Gastrocnemius medialis (tissue), 4 donors: ENCODE measurements at regions not wholly inside any gene's neighbourhood (a gene's known extent, or its start where the extent isn't known, plus 50 kb on each side); places are given as distances from the start of the nearest gene placed in this dataset.
"Not testable (repeated sequence)": the region's sequence is repeated elsewhere in the genome, so short reads cannot be mapped to it uniquely, and the experiment has no call there.

ENCODE experiments used
- ATAC-seq, 2 donors: fragments of 150-250 bp; one replicate each; pipeline ENCODE4 v1.9.1; 2016
- DNase-seq, 2 donors: peaks; one replicate each; pipeline ENCODE4 v3.0.0-alpha.2; 2019
- H3K27ac ChIP-seq, 4 donors: fragments of 200-600 bp; sonication (generic); 1 replicate in 1 of 4; 2 replicates in 3 of 4; pipeline ENCODE4 v1.5.1; 2016 to 2018; ENCODE audit warnings: mild to moderate bottlenecking in 2 of 4, moderate library complexity in 1 of 4
- H3K27me3 ChIP-seq, 3 donors: fragments of 200-600 bp; sonication (generic) in 2 of 3; 1 replicate in 1 of 3; 2 replicates in 2 of 3; pipeline versions ENCODE4 v1.5.1 to v1.6.0; 2016 to 2019; ENCODE audit warnings: mild to moderate bottlenecking in 1 of 3, moderate library complexity in 1 of 3
- H3K36me3 ChIP-seq, 2 donors: fragments of 200-600 bp; sonication (generic) in 1 of 2; one replicate each; pipeline ENCODE4 v1.5.1; 2017 to 2018
- H3K4me1 ChIP-seq, 2 donors: fragments of 200-600 bp; sonication (generic) in 1 of 2; one replicate each; pipeline ENCODE4 v1.5.1; 2016 to 2017; ENCODE audit warnings: mild to moderate bottlenecking in 2 of 2
- H3K4me3 ChIP-seq, 4 donors: fragments of 200-600 bp; sonication (generic) in 3 of 4; 1 replicate in 1 of 4; 2 replicates in 3 of 4; pipeline ENCODE4 v1.5.1; 2016 to 2019; ENCODE audit warnings: mild to moderate bottlenecking in 2 of 4
- H3K9me3 ChIP-seq, 3 donors: fragments of 200-600 bp; sonication (generic) in 2 of 3; 1 replicate in 1 of 3; 2 replicates in 2 of 3; pipeline ENCODE4 v1.5.1; 2016 to 2019
- in situ Hi-C, 4 donors: fragments of 200-750 bp; cut with MboI; loops; one replicate each; pipeline versions ENCODE4 v1.15.0 to v1.8.0; 2017; ENCODE audit warnings: low sequenced_read_pairs in 4 of 4
- intact Hi-C: fragments of 100-400 bp; cut with DNase I; formaldehyde crosslinking; loops from one replicate; pipeline ENCODE4 v1.15.1; 2023; ENCODE audit warnings: low total_unique reads

DNA sequence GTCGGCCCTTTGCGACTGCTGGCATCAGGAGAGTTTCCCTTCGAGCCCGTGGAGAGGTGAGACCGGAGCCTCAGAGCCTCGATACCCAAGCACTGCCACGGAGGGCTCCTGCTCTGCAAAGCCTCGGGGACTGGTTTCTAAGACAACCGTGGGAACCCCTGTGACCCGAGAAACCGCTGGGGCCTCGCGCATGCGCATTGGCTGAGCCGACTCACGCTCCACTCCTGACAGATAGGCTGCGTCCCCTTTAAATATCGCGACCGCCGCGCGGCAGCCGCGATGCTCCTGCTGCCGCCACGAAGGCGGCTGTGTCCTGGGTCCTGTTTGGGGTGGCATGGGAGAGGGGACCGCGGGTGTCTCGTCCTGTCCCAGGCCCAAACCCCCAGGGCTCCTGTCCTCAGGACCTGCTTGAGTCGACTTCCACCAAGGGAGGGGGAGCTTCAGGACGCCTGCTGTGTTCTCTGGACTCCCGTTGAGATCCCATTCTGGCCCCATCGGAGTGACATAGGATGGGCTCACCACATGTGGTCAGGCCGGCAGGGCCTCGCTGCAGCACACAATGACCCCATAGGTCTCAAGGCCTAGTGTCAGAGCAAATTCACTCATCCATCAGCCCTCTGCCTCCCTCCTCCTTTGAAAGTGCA is 701.7 kb upstream of the TPTE start:
- intact Hi-C loops, H3K4me3 ChIP-seq, ATAC-seq, H3K36me3 ChIP-seq, H3K4me1 ChIP-seq, DNase-seq, H3K27ac ChIP-seq, H3K27me3 ChIP-seq, H3K9me3 ChIP-seq, in situ Hi-C loops: not testable (repeated sequence)

DNA sequence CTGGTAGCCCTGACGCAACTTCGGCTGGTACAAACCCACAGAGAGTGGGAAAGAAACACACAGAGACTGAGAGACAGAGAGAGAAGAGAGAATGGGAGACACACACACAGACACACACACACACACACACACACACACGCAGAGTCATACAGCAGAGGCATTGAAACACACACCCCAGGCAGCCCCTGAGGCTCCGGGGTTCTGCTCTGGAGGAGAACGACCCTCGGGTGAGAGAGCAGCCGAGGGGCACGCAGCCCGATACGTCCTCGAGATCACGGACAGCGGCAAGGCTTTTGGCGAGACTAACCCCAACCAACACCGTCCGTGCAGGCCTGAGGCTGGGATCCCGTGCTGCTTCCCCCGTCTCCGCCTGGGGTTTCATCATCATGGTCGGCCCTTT is 700.8 kb upstream of the TPTE start:
- H3K4me3 ChIP-seq, H3K27me3 ChIP-seq, ATAC-seq, H3K27ac ChIP-seq, H3K4me1 ChIP-seq, H3K36me3 ChIP-seq, in situ Hi-C loops, DNase-seq, H3K9me3 ChIP-seq, intact Hi-C loops: not testable (repeated sequence)

DNA sequence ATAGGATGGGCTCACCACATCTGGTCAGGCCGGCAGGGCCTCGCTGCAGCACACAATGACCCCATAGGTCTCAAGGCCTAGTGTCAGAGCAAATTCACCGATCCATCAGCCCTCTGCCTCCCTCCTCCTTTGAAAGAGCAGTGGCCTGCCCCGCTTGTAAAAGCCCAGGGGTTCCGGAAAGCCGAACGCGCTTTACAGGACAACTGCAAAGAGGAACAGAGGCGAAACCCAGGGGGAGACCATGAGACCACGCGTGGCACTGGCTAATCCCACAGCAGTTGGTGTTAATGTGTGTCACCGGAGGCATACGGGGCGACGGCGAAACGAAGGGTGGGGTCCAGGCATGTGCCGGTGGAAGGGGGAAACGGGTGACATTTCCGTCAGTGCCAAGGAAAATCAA is 699.9 kb upstream of the TPTE start:
- ATAC-seq, H3K27ac ChIP-seq, H3K4me1 ChIP-seq, in situ Hi-C loops, DNase-seq, H3K9me3 ChIP-seq, H3K27me3 ChIP-seq, intact Hi-C loops, H3K36me3 ChIP-seq, H3K4me3 ChIP-seq: not testable (repeated sequence)

DNA sequence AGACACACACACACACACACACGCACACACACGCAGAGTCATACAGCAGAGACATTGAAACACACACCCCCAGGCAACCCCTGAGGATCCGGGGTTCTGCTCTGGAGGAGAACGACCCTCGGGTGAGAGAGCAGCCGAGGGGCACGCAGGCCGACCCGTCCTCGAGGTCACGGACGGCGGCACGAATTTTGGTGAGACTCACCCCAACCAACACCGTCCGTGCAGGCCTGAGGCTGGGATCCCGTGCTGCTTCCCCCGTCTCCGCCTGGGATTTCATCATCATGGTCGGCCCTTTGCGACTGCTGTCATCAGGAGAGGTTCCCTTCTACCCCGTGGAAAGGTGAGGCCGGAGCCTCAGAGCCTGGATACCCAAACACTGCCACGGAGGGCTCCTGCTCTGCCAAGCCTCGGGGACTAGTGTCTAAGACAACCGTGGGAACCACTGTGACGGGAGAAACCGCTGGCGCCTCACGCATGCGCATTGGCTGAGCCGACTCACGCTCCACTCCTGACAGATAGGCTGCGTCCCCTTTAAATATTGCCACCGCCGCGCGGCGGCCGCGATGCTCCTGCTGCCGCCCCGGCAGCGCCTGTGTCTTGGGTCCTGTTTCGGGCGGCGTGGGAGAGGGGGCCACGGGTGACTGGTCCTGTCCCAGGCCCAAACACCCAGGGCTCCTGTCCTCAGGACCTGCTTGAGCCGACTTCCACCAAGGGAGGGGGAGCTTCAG is 699.1 kb upstream of the TPTE start:
- in situ Hi-C loops, H3K27ac ChIP-seq, DNase-seq, H3K4me3 ChIP-seq, H3K9me3 ChIP-seq, H3K4me1 ChIP-seq, intact Hi-C loops, H3K36me3 ChIP-seq, ATAC-seq, H3K27me3 ChIP-seq: not testable (repeated sequence)

DNA sequence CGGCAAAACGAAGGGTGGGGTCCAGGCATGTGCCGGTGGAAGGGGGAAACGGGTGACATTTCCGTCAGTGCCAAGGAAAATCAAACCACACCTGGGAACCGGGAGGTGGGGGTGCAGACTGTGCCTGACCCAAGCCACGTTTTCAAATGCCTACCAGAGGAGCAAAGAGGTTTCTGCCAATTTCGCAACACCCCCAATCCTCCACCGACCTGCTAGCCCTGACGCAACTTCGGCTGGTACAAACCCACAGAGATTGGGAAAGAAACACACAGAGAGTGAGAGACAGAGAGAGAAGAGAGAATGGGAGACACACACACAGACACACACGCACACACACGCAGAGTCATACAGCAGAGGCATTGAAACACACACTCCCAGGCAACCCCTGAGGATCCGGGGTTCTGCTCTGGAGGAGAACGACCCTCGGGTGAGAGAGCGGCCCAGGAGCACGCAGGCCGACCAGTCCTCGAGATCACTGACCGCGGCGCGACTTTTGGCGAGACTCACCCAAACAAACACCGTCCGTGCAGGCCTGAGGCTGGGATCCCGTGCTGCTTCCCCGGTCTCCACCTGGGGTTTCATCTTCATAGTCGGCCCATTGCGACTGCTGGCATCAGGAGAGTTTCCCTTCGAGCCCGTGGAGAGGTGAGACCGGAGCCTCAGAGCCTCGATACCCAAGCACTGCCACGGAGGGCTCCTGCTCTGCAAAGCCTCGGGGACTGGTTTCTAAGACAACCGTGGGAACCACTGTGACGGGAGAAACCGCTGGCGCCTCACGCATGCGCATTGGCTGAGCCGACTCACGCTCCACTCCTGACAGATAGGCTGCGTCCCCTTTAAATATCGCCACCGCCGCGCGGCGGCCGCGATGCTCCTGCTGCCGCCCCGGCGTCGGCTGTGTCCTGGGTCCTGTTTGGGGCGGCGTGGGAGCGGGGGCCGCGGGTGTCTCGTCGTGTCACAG is 697.9 kb upstream of the TPTE start:
- H3K9me3 ChIP-seq, in situ Hi-C loops, H3K4me1 ChIP-seq, ATAC-seq, H3K4me3 ChIP-seq, intact Hi-C loops, H3K27ac ChIP-seq, H3K36me3 ChIP-seq, H3K27me3 ChIP-seq: not testable (repeated sequence)
- DNase-seq: peak in 1 of 2 donors; percentile 29

DNA sequence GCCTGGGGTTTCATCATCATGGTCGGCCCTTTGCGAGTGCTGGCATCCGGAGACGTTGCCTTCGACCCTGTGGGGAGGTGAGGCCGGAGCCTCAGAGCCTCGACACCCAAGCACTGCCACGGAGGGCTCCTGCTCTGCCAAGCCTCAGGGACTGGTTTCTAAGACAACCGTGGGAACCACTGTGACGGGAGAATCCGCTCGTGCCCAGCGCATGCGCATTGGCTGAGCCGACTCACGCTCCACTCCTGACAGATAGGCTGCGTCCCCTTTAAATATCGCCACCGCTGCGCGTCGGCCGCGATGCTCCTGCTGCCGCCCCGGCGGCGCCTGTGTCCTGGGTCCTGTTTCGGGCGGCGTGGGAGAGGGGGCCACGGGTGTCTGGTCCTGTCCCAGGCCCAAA is 690.6 kb upstream of the TPTE start:
- H3K9me3 ChIP-seq: not testable (repeated sequence)

DNA sequence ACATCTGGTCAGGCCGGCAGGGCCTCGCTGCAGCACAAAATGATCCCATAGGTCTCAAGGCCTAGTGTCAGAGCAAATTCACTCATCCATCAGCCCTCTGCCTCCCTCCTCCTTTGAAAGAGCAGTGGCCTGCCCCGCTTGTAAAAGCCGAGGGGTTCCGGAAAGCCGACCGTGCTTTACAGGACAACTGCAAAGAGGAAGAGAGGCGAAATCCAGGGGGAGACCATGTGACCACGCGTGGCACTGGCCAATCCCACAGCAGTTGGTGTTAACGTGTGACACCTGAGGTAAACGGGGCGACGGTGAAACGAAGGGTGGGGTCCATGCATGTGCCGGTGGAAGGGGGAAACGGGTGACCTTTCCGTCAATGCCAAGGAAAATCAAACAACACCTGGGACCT is 688.6 kb upstream of the TPTE start:
- H3K27me3 ChIP-seq, ATAC-seq, H3K36me3 ChIP-seq, H3K4me1 ChIP-seq, in situ Hi-C loops, DNase-seq, H3K4me3 ChIP-seq, intact Hi-C loops, H3K9me3 ChIP-seq, H3K27ac ChIP-seq: not testable (repeated sequence)

More for the DNA sequence above, 690.6 kb upstream of the TPTE start:
- in situ Hi-C loops, H3K4me3 ChIP-seq, H3K4me1 ChIP-seq, intact Hi-C loops, H3K27me3 ChIP-seq, ATAC-seq, H3K36me3 ChIP-seq, H3K27ac ChIP-seq, DNase-seq: not testable (repeated sequence)

DNA sequence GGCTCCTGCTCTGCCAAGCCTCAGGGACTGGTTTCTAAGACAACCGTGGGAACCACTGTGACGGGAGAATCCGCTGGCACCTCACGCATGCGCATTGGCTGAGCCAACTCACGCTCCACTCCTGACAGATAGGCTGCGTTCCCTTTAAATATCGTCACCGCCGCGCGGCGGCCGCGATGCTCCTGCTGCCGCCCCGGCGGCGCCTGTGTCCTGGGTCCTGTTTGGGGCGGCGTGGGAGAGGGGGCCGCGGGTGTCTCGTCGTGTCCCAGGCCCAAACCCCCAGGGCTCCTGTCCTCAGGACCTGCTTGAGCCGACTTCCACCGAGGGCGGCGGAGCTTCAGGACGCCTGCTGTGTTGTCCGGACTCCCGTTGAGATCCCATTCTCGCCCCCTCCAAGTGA is 684.8 kb upstream of the TPTE start:
- ATAC-seq, H3K27me3 ChIP-seq, intact Hi-C loops, H3K4me1 ChIP-seq, H3K4me3 ChIP-seq, H3K9me3 ChIP-seq, in situ Hi-C loops, H3K27ac ChIP-seq, H3K36me3 ChIP-seq, DNase-seq: not testable (repeated sequence)

DNA sequence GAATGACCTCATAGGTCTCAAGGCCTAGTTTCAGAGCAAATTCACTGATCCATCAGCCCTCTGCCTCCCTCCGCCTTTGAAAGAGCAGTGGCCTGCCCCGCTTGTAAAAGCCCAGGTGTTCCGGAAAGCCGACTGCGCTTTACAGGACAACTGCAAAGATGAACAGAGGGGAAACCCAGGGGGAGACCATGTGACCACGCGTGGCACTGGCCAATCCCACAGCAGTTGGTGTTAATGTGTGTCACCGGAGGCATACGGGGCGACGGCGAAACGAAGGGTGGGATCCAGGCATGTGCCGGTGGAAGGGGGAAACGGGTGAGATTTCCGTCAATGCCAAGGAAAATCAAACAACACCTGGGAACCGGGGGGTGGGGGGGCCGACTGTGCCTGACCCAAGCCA is 684.4 kb upstream of the TPTE start:
- in situ Hi-C loops, intact Hi-C loops, DNase-seq, H3K9me3 ChIP-seq, H3K4me3 ChIP-seq, H3K27me3 ChIP-seq, H3K4me1 ChIP-seq, ATAC-seq, H3K27ac ChIP-seq, H3K36me3 ChIP-seq: not testable (repeated sequence)

DNA sequence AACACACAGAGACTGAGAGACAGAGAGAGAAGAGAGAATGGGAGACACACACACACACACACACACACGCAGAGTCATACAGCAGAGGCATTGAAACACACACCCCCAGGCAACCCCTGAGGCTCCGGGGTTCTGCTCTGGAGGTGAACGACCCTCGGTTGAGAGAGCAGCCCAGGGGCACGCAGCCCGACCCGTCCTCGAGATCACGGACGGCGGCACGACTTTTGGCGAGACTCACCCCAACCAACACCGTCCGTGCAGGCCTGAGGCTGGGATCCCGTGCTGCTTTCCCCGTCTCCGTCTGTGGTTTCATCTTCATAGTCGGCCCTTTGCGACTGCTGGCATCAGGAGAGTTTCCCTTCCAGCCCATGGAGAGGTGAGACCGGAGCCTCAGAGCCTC is 683.9 kb upstream of the TPTE start:
- H3K4me3 ChIP-seq, H3K4me1 ChIP-seq, H3K27me3 ChIP-seq, ATAC-seq, H3K9me3 ChIP-seq, intact Hi-C loops, DNase-seq, H3K36me3 ChIP-seq, in situ Hi-C loops, H3K27ac ChIP-seq: not testable (repeated sequence)
